Gastrocnemius medialis (tissue), 4 donors: ENCODE measurements at regions not wholly inside any gene's neighbourhood (a gene's known extent, or its start where the extent isn't known, plus 50 kb on each side); places are given as distances from the start of the nearest gene placed in this dataset.

Experiments
- CTCF ChIP-seq, 5 experiments: fragments of 450-650 bp in 3 of 5; fragments of 200-600 bp in 2 of 5; sonication (generic) in 2 of 5; IDR thresholded peaks in 4 of 5; conservative IDR thresholded peaks in 1 of 5; 1 replicate in 4 of 5; 2 replicates in 1 of 5; pipeline ENCODE4 v1.5.1; 2016 to 2019; ENCODE audit warnings: antibody characterized with exemption in 5 of 5, mild to moderate bottlenecking in 3 of 5, moderate library complexity in 3 of 5
- POLR2A ChIP-seq, 2 donors: fragments of 450-650 bp; IDR thresholded peaks; one replicate each; pipeline ENCODE4 v1.6.1; 2017; ENCODE audit warnings: antibody characterized with exemption in 2 of 2, mild to moderate bottlenecking in 2 of 2, moderate library complexity in 2 of 2

GRCh38 chr14:26905229-26905628 lies 307.4 kb upstream of the NOVA1 start:
- TF ChIP-seq CTCF (IDR thresholded peaks at IDR 0.05 in 4 of 5, conservative IDR thresholded peaks at IDR 0.05 in 1 of 5) (no peak), POLR2A (IDR thresholded peaks at IDR 0.05) (no peak)
